K562 (cell line): ENCODE measurements at regions not wholly inside any gene's neighbourhood (a gene's known extent, or its start where the extent isn't known, plus 50 kb on each side); places are given as distances from the start of the nearest gene placed in this dataset.

Experiments
- NFRKB ChIP-seq: fragments of 450-650 bp; IDR thresholded peaks from 2 replicates; pipeline ENCODE4 v1.6.1; 2016; ENCODE audit warnings: low read depth
- TF ChIP-seq, protein P1 (sequence below), 2 experiments: fragments of 450-650 bp in 1 of 2; sonication (generic) in 1 of 2; formaldehyde crosslinking in 1 of 2; IDR thresholded peaks; 2 replicates each; pipeline versions ENCODE4 v1.7.1 to v1.9.0; 2016 to 2022; ENCODE audit warnings: inconsistent platforms in 1 of 2, mild to moderate bottlenecking in 1 of 2, missing genetic modification reagents in 1 of 2

DNA sequence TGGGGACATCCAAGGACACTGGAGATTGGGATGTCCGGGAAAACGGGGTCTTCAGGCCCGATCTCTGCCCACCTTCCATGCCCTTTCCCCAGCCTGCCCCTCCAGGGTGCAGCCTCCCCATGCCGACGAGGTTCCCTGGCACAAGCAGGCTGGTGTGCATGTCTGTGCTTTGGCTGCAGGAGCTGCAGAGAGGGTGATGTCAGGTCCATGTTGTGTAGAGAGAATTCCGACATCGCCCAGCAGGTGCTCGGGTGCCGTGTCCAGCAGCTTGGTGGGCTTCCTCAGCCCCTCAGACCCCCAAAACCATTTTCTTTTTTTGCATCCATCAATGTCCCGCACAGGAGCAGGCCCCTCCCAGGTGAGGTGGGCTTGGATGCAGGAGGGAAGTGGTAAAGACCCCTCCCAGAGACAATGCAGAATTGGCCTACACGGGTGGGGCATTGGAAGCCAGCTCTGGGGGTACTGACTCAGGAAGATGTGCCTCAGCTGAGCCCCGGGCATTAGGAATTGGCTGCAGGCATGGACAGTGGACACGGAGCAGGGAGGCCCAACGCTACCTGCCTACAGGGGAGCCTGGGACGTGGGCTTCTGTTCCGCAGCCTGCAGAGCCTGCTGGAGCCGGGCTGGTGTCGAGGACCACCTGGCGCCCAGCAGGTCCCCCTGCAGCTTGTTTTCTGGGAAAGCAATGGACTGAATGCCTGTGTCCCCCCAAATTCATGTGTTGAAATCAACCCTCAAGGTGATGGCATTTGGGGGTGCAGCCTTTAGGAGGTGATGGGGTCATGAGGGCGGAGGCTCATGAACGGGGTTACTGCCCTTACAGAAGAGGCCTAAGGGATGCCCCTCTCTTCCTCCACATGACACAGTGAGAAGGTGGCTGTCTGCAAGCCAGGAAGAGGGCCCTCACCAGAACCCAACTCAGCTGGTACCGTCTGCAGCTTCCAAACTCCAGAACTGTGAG lies 97.5 kb downstream of the METRNL start (continued):
- TF ChIP-seq, protein P1, sequence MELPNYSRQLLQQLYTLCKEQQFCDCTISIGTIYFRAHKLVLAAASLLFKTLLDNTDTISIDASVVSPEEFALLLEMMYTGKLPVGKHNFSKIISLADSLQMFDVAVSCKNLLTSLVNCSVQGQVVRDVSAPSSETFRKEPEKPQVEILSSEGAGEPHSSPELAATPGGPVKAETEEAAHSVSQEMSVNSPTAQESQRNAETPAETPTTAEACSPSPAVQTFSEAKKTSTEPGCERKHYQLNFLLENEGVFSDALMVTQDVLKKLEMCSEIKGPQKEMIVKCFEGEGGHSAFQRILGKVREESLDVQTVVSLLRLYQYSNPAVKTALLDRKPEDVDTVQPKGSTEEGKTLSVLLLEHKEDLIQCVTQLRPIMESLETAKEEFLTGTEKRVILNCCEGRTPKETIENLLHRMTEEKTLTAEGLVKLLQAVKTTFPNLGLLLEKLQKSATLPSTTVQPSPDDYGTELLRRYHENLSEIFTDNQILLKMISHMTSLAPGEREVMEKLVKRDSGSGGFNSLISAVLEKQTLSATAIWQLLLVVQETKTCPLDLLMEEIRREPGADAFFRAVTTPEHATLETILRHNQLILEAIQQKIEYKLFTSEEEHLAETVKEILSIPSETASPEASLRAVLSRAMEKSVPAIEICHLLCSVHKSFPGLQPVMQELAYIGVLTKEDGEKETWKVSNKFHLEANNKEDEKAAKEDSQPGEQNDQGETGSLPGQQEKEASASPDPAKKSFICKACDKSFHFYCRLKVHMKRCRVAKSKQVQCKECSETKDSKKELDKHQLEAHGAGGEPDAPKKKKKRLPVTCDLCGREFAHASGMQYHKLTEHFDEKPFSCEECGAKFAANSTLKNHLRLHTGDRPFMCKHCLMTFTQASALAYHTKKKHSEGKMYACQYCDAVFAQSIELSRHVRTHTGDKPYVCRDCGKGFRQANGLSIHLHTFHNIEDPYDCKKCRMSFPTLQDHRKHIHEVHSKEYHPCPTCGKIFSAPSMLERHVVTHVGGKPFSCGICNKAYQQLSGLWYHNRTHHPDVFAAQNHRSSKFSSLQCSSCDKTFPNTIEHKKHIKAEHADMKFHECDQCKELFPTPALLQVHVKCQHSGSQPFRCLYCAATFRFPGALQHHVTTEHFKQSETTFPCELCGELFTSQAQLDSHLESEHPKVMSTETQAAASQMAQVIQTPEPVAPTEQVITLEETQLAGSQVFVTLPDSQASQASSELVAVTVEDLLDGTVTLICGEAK (IDR thresholded peaks at IDR 0.05): no peak
- TF ChIP-seq, protein P1 (CRISPR knock-in tag; IDR thresholded peaks at IDR 0.05): no peak
- TF ChIP-seq NFRKB: no peak
